ENCODE measurements at regions not wholly inside any gene's neighbourhood (a gene's known extent, or its start where the extent isn't known, plus 50 kb on each side); places are given as distances from the start of the nearest gene placed in this dataset.

DNA sequence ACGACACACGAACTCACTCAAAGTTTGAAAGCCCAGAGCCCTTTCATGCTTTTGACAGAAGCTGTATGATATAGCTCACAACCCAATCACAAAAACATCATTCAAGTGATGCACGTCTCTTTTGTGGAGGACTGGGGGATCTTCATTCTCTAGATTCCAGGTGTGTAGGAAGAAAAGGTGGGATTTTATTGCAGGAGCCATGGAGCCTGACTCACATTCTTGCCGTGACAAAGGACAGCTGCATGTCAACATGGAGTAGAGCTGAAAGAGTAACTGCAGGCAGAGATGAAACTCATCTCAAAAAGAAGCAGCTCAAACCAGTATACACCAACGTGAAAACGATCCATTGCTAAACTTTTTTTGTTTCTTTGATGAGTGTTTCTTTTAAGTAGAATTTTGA lies 50.9 kb upstream of the PDE1A start:
- TF ChIP-seq, protein P1, sequence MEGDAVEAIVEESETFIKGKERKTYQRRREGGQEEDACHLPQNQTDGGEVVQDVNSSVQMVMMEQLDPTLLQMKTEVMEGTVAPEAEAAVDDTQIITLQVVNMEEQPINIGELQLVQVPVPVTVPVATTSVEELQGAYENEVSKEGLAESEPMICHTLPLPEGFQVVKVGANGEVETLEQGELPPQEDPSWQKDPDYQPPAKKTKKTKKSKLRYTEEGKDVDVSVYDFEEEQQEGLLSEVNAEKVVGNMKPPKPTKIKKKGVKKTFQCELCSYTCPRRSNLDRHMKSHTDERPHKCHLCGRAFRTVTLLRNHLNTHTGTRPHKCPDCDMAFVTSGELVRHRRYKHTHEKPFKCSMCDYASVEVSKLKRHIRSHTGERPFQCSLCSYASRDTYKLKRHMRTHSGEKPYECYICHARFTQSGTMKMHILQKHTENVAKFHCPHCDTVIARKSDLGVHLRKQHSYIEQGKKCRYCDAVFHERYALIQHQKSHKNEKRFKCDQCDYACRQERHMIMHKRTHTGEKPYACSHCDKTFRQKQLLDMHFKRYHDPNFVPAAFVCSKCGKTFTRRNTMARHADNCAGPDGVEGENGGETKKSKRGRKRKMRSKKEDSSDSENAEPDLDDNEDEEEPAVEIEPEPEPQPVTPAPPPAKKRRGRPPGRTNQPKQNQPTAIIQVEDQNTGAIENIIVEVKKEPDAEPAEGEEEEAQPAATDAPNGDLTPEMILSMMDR (IDR thresholded peaks at IDR 0.05; ENCODE audit: borderline replicate concordance, extremely low read depth, low read length, poor library complexity, severe bottlenecking) = no peak
- TF ChIP-seq EZH2 (IDR thresholded peaks at IDR 0.05; ENCODE audit: borderline replicate concordance, low read depth, low read length, severe bottlenecking) = no peak
- Histone ChIP-seq H3K36me3 (ENCODE audit: insufficient read depth, low read length) (no peaks in the 10 kb centered on the region), H3K4me1 (ENCODE audit: insufficient read depth, low read length) (no peaks in the 10 kb centered on the region), H3K27me3 (ENCODE audit: insufficient read depth, low read length, poor library complexity) (no peaks in the 10 kb centered on the region), H4K20me1 (ENCODE audit: insufficient read depth, low read length) (no peaks in the 10 kb centered on the region), H3K4me3 (ENCODE audit: low read depth in 1 of 2, low read length in 2 of 2) (no peak overlapping the region), H3K27ac (ENCODE audit: low read length) (no peak overlapping the region), H3K79me2 (ENCODE audit: insufficient read depth, low read length) (no peaks in the 10 kb centered on the region), H3K4me2 (ENCODE audit: insufficient read depth, low read length) (no peak overlapping the region), H2AFZ (ENCODE audit: low read depth, low read length) (no peak overlapping the region), H3K9me3 (ENCODE audit: insufficient read depth, low read length, severe bottlenecking) (no peaks in the 10 kb centered on the region), H3K9ac (ENCODE audit: low read depth, low read length) (no peak overlapping the region)
- DNase-seq = no peak
- ATAC-seq (ENCODE audit: insufficient read depth, low read depth) = no peak

DNA sequence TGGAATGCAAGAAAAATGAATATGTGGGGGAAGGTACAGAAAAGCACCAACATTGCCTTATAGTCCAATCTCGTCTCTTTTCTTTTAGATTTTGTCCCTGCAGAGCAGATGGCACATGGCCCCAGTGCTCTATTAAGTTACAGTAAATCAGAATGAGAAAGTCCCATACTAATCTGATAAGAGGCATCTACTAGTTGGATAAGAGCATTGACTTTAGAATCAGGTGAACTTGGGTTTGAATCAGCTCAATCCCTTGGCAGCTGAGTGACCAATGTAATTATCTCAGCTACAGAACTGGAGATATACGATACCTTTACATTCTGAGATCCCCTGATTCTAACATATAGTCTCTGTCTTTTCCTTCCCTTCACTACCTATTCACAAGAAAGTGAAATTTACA lies 54.8 kb upstream of the PDE1A start:
- no peak for TF ChIP-seq EZH2 (IDR thresholded peaks at IDR 0.05; ENCODE audit: borderline replicate concordance, low read depth, low read length, severe bottlenecking)
- TF ChIP-seq, protein P1 (IDR thresholded peaks at IDR 0.05; ENCODE audit: borderline replicate concordance, extremely low read depth, low read length, poor library complexity, severe bottlenecking) = no peak
- no peak for ATAC-seq (ENCODE audit: insufficient read depth, low read depth)

DNA sequence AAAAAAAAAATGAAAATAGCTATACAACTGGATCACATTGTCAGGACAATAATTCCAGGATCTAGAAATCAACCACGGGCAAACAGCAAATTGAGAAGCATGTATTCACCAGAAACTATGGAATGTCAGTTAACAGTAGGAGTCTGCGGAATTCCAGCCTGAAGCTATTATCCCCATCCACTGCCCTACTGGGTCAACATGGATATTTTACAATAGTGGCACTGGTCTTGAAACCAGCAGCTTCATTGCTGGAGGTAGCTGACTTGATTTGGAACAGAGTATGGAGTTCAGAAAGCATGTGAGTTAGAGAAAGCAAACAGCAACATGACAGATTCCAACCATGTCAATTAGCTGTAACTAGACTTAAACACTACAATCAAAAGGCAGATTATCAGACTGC lies 55.7 kb upstream of the PDE1A start:
- H3K27me3 ChIP-seq (ENCODE audit: insufficient read depth, low read length, poor library complexity) = no peaks in the 10 kb centered on the region
- no peaks in the 10 kb centered on the region for H4K20me1 ChIP-seq (ENCODE audit: insufficient read depth, low read length)
- no peak overlapping the region for H3K9ac ChIP-seq (ENCODE audit: low read depth, low read length)
- H3K4me2 ChIP-seq (ENCODE audit: insufficient read depth, low read length) = no peak overlapping the region
- no peak overlapping the region for H3K4me3 ChIP-seq (ENCODE audit: low read depth in 1 of 2, low read length in 2 of 2)
- H3K27ac ChIP-seq (ENCODE audit: low read length) = no peak overlapping the region
- H3K4me1 ChIP-seq (ENCODE audit: insufficient read depth, low read length) = no peaks in the 10 kb centered on the region
- H3K9me3 ChIP-seq (ENCODE audit: insufficient read depth, low read length, severe bottlenecking) = no peaks in the 10 kb centered on the region
- ATAC-seq (ENCODE audit: insufficient read depth, low read depth) (no peak), DNase-seq (no peak)
- no peaks in the 10 kb centered on the region for H3K36me3 ChIP-seq (ENCODE audit: insufficient read depth, low read length)
- H3K79me2 ChIP-seq (ENCODE audit: insufficient read depth, low read length) = no peaks in the 10 kb centered on the region
- H2AFZ ChIP-seq (ENCODE audit: low read depth, low read length) = no peak overlapping the region
- no peak for TF ChIP-seq EZH2 (IDR thresholded peaks at IDR 0.05; ENCODE audit: borderline replicate concordance, low read depth, low read length, severe bottlenecking)
- TF ChIP-seq, protein P1 (IDR thresholded peaks at IDR 0.05; ENCODE audit: borderline replicate concordance, extremely low read depth, low read length, poor library complexity, severe bottlenecking) = no peak

More for the DNA sequence above, 54.8 kb upstream of the PDE1A start:
- no peak overlapping the region for H2AFZ ChIP-seq (ENCODE audit: low read depth, low read length)
- H3K79me2 ChIP-seq (ENCODE audit: insufficient read depth, low read length) = no peaks in the 10 kb centered on the region
- H4K20me1 ChIP-seq (ENCODE audit: insufficient read depth, low read length) = no peaks in the 10 kb centered on the region
- H3K9me3 ChIP-seq (ENCODE audit: insufficient read depth, low read length, severe bottlenecking) = no peaks in the 10 kb centered on the region
- no peak for DNase-seq
- no peak overlapping the region for H3K27ac ChIP-seq (ENCODE audit: low read length)
- no peak overlapping the region for H3K4me2 ChIP-seq (ENCODE audit: insufficient read depth, low read length)
- H3K9ac ChIP-seq (ENCODE audit: low read depth, low read length) = no peak overlapping the region
- no peaks in the 10 kb centered on the region for H3K36me3 ChIP-seq (ENCODE audit: insufficient read depth, low read length)
- H3K4me1 ChIP-seq (ENCODE audit: insufficient read depth, low read length) = no peaks in the 10 kb centered on the region
- H3K27me3 ChIP-seq (ENCODE audit: insufficient read depth, low read length, poor library complexity) = no peaks in the 10 kb centered on the region
- no peak overlapping the region for H3K4me3 ChIP-seq (ENCODE audit: low read depth in 1 of 2, low read length in 2 of 2)

DNA sequence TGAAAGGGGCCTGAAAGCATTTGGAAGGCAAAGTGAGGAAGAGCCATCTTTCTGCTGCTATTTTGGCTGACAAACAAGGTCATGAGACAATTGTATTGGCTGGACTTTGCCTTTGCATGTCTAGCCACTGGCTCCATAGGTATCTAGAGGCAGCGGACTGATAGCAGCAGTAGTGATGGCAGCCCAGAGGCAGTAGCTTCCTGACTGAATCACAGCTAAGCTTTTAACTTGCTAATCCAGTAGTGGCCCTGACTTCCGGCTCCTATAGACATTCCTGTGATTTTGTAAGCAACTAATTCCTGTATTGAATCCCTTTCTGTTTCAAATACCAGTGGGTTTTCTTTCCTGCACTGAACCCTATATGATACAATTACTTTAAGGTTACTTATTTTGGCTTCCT lies 69.8 kb upstream of the PDE1A start:
- H3K4me1 ChIP-seq (ENCODE audit: insufficient read depth, low read length) = no peaks in the 10 kb centered on the region
- TF ChIP-seq EZH2 (IDR thresholded peaks at IDR 0.05; ENCODE audit: borderline replicate concordance, low read depth, low read length, severe bottlenecking) = no peak
- TF ChIP-seq, protein P1 (IDR thresholded peaks at IDR 0.05; ENCODE audit: borderline replicate concordance, extremely low read depth, low read length, poor library complexity, severe bottlenecking) = no peak
- H3K4me2 ChIP-seq (ENCODE audit: insufficient read depth, low read length) = no peak overlapping the region
- no peaks in the 10 kb centered on the region for H3K27me3 ChIP-seq (ENCODE audit: insufficient read depth, low read length, poor library complexity)
- DNase-seq (no peak), ATAC-seq (ENCODE audit: insufficient read depth, low read depth) (no peak)
- no peaks in the 10 kb centered on the region for H3K9me3 ChIP-seq (ENCODE audit: insufficient read depth, low read length, severe bottlenecking)
- no peaks in the 10 kb centered on the region for H4K20me1 ChIP-seq (ENCODE audit: insufficient read depth, low read length)
- no peak overlapping the region for H3K27ac ChIP-seq (ENCODE audit: low read length)
- H2AFZ ChIP-seq (ENCODE audit: low read depth, low read length) = no peak overlapping the region
- no peak overlapping the region for H3K4me3 ChIP-seq (ENCODE audit: low read depth in 1 of 2, low read length in 2 of 2)
- H3K9ac ChIP-seq (ENCODE audit: low read depth, low read length) = no peak overlapping the region
- H3K79me2 ChIP-seq (ENCODE audit: insufficient read depth, low read length) = no peaks in the 10 kb centered on the region
- no peaks in the 10 kb centered on the region for H3K36me3 ChIP-seq (ENCODE audit: insufficient read depth, low read length)

All from DND-41 (cell line).